HFF-Myc (cell line): ENCODE measurements at regions not wholly inside any gene's neighbourhood (a gene's known extent, or its start where the extent isn't known, plus 50 kb on each side); places are given as distances from the start of the nearest gene placed in this dataset.

ENCODE experiments used
- DNase-seq: peaks from one replicate; pipeline ENCODE4 v3.0.0-alpha.2; 2011; ENCODE audit warnings: low read depth; ENCODE audit errors: extremely low read depth
- H3K4me3 ChIP-seq: replicated peaks from 2 replicates; pipeline ENCODE4 v1.5.1; 2011; ENCODE audit warnings: low read depth, mild to moderate bottlenecking, control low read depth, low read length
- CTCF ChIP-seq: IDR thresholded peaks from 2 replicates; pipeline ENCODE4 v1.5.1; 2012; ENCODE audit warnings: mild to moderate bottlenecking, low read depth, low read length, control low read depth; ENCODE audit errors: missing control alignments

DNA sequence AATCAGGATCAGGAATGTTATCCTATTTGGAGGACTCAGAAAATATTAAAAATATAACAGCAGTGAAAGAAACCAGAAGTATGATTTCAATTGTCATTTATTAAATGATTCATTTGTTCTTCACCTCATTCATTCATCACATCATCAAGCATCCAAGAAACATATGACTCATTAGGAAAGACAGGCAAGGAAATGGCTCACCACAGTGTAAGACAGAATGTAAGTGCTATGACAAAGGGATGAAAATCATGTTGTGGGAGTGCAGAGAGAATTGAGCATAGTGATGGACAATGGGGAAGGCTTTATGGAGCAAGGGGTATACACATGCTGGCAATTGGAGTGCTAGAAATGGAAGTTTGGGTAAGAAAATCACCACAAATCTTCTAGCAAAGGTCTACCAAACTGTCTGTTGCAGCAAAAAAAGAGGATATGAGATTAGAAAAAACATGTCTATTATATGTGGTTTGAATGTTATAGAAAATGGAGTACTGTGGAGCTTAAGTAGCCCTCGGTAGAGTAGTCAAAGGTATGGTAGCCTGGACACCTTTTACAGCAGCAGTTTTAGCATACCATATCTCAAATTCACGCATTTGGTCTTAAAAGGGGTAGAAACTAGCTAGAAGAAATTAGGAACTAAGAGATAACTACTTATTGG is 111.1 kb upstream of the GPR149 start:
- no peak for DNase-seq
- H3K4me3 ChIP-seq: no peak overlapping the region
- TF ChIP-seq CTCF: no peak

GRCh38 chr3:154538566-154539360 is 108.8 kb upstream of the GPR149 start:
- no peak for DNase-seq
- no peak for TF ChIP-seq CTCF
- H3K4me3 ChIP-seq: no peak overlapping the region

- TF ChIP-seq CTCF: no peak
- H3K4me3 ChIP-seq: no peak overlapping the region
- DNase-seq: no peak
Observed at GRCh38 chr3:154536751-154537150, 106.8 kb upstream of the GPR149 start.

DNA sequence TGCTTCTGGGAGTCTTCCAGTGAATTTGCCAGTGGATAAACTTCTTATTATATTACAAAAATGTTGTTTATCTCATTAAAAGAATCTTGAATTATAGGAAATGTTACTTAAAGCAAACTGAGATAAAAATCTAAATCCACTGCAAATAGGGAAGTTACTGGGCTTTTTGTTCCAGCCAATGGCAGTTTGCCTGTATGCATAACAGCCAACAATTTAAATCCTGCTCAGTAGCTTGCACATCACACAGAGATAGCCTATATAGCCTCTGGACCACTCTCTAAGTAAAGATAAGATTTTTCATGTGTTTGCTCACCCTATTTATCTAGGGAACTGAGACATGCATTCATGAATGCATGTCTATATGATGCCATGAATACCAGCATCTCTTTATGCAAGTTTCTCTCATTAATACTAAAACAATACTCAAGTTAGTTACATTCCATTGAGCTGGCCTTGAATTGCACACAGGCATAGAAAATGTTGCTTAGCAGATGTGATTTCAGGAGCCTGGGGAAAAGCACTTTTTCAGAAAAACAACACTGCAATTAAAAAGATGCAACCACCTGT is 92.1 kb upstream of the GPR149 start:
- no peak overlapping the region for H3K4me3 ChIP-seq
- DNase-seq: no peak
- TF ChIP-seq CTCF: no peak

DNA sequence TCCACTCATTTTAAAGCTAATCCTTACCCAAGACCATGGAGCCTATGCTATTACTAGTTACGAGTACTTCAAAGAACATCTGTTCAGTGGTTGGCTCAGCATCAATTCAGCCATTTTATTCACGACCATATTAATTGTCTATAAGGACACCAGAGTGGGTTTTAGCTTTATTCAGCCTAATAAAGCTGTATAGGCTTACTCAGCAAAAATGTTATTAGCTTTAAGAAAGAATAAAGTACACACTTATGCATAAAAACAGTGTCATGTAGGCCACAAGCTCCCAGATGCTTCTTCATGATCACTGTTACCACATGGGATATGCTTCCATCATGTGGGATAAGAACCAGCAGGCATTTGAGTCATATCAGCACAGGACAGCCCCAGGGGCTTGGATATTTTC is 87.4 kb upstream of the GPR149 start:
- TF ChIP-seq CTCF: no peak
- H3K4me3 ChIP-seq: no peak overlapping the region
- no peak for DNase-seq

DNA sequence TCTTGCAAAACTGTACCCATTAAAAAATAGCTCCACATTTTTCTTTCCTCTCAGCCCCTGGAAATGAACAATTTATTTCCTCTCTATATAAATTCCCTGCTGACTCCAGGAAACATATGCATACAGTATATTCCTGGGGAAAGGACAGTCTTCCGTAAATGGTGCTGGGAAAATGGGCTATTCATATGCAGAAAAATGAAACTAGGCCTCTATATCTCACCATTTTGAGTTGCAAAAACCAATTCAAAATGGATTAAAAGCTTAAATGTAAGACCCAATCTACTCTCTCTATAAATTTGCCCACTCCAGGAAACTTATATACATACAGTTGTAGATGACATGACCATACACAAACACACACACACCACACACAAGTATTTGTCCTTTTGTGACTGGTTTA is 85.9 kb upstream of the GPR149 start:
- no peak for DNase-seq
- TF ChIP-seq CTCF: no peak
- H3K4me3 ChIP-seq: no peak overlapping the region
